Astrocyte (in vitro differentiated cells and primary cell): ENCODE measurements at regions not wholly inside any gene's neighbourhood (a gene's known extent, or its start where the extent isn't known, plus 50 kb on each side); places are given as distances from the start of the nearest gene placed in this dataset.

Source experiments
- DNase-seq: peaks from one replicate; pipeline ENCODE4 v3.0.0-alpha.2; 2010; ENCODE audit warnings: low read depth
- FAIRE-seq: peaks from 2 replicates; lab custom pipeline; 2011; peaks lifted over from hg19 to GRCh38; lab: Jason Lieb, UNC
- H2AFZ ChIP-seq: 2 replicates; pipeline ENCODE4 v1.6.0; 2012; ENCODE audit warnings: low read depth, low read length, inconsistent platforms
- H3K27ac ChIP-seq: 2 replicates; pipeline ENCODE4 v1.5.1; 2011; ENCODE audit warnings: low read depth, low read length, inconsistent platforms
- H3K27me3 ChIP-seq: 2 replicates; pipeline ENCODE4 v1.6.0; 2011; ENCODE audit warnings: low read length, inconsistent platforms; ENCODE audit not compliant: insufficient read depth
- H3K36me3 ChIP-seq: 2 replicates; pipeline ENCODE4 v1.5.1; 2011; ENCODE audit warnings: low read length, inconsistent platforms; ENCODE audit not compliant: insufficient read depth
- H3K4me1 ChIP-seq: 2 replicates; pipeline ENCODE4 v1.5.1; 2011; ENCODE audit warnings: low read length, inconsistent platforms; ENCODE audit not compliant: insufficient read depth
- H3K4me2 ChIP-seq: 2 replicates; pipeline ENCODE4 v1.6.0; 2012; ENCODE audit warnings: low read length, inconsistent platforms
- H3K4me3 ChIP-seq: 2 replicates; pipeline ENCODE4 v1.5.1; 2011; ENCODE audit warnings: low read depth, mild to moderate bottlenecking, low read length, inconsistent platforms; ENCODE audit not compliant: insufficient read depth
- H3K79me2 ChIP-seq: 2 replicates; pipeline ENCODE4 v1.6.0; 2012; ENCODE audit warnings: mild to moderate bottlenecking, low read length, inconsistent platforms; ENCODE audit not compliant: insufficient read depth
- H3K9ac ChIP-seq: 2 replicates; pipeline ENCODE4 v1.6.0; 2012; ENCODE audit warnings: mild to moderate bottlenecking, low read length, inconsistent platforms
- H3K9me3 ChIP-seq: 2 replicates; pipeline ENCODE4 v1.5.1; 2012; ENCODE audit warnings: low read depth, mild to moderate bottlenecking, low read length, inconsistent platforms; ENCODE audit not compliant: insufficient read depth
- H4K20me1 ChIP-seq: 2 replicates; pipeline ENCODE4 v1.6.0; 2012; ENCODE audit warnings: low read length, inconsistent platforms; ENCODE audit not compliant: insufficient read depth
- H3K27ac Mint-ChIP-seq: one replicate; pipeline ENCODE4 v1.8.0; 2021; ENCODE audit warnings: mild to moderate bottlenecking, mixed read lengths; ENCODE audit not compliant: unreplicated experiment
- H3K27me3 Mint-ChIP-seq: one replicate; pipeline ENCODE4 v1.8.0; 2021; ENCODE audit warnings: low read depth, mixed read lengths; ENCODE audit not compliant: unreplicated experiment
- H3K36me3 Mint-ChIP-seq: one replicate; pipeline ENCODE4 v1.8.0; 2021; ENCODE audit warnings: low read depth, mixed read lengths; ENCODE audit not compliant: unreplicated experiment
- H3K4me1 Mint-ChIP-seq: one replicate; pipeline ENCODE4 v1.8.0; 2021; ENCODE audit warnings: low read depth, mixed read lengths; ENCODE audit not compliant: unreplicated experiment
- H3K4me3 Mint-ChIP-seq: one replicate; pipeline ENCODE4 v1.8.0; 2021; ENCODE audit warnings: mild to moderate bottlenecking, moderate library complexity, mixed read lengths; ENCODE audit not compliant: unreplicated experiment
- H3K9me3 Mint-ChIP-seq: one replicate; pipeline ENCODE4 v1.8.0; 2021; ENCODE audit warnings: mild to moderate bottlenecking, mixed read lengths; ENCODE audit not compliant: unreplicated experiment
- CTCF ChIP-seq: IDR thresholded peaks from 2 replicates; pipeline ENCODE4 v1.5.1; 2011; ENCODE audit warnings: low read depth, mild to moderate bottlenecking, inconsistent platforms, low read length, moderate library complexity; ENCODE audit not compliant: insufficient read depth
- EZH2 ChIP-seq: IDR thresholded peaks from 2 replicates; pipeline ENCODE4 v1.6.1; 2012; ENCODE audit warnings: mild to moderate bottlenecking, low read length, inconsistent platforms; ENCODE audit not compliant: insufficient read depth

GRCh38 chr2:116582850-116583249 is 1231.6 kb upstream of the DDX18 start:
- FAIRE-seq (no peak), DNase-seq (no peak)
- H3K4me1 Mint-ChIP-seq = no peaks in the 10 kb centered on the region
- no peak overlapping the region for H3K4me2 ChIP-seq
- TF ChIP-seq EZH2 = no peak
- no peak for TF ChIP-seq CTCF
- H3K36me3 Mint-ChIP-seq = no peaks in the 10 kb centered on the region
- H3K4me1 ChIP-seq = no peaks in the 10 kb centered on the region
- no peaks in the 10 kb centered on the region for H3K9me3 ChIP-seq
- H3K4me3 Mint-ChIP-seq = no peak overlapping the region
- no peaks in the 10 kb centered on the region for H3K27me3 Mint-ChIP-seq
- H3K27ac Mint-ChIP-seq = no peak overlapping the region
- H3K27ac ChIP-seq = no peak overlapping the region
- H4K20me1 ChIP-seq = no peaks in the 10 kb centered on the region
- no peaks in the 10 kb centered on the region for H3K9me3 Mint-ChIP-seq
- no peak overlapping the region for H2AFZ ChIP-seq
- H3K79me2 ChIP-seq = no peaks in the 10 kb centered on the region
- H3K9ac ChIP-seq = no peak overlapping the region
- no peak overlapping the region for H3K4me3 ChIP-seq
- H3K36me3 ChIP-seq = no peaks in the 10 kb centered on the region
- no peaks in the 10 kb centered on the region for H3K27me3 ChIP-seq

- no peak overlapping the region for H3K9ac ChIP-seq
- H3K36me3 ChIP-seq = no peaks in the 10 kb centered on the region
- H3K27me3 ChIP-seq = no peaks in the 10 kb centered on the region
- no peak for DNase-seq
- H3K4me2 ChIP-seq = no peak overlapping the region
- H4K20me1 ChIP-seq = no peaks in the 10 kb centered on the region
- Mint-ChIP-seq H3K4me3 (no peak overlapping the region), H3K4me1 (no peaks in the 10 kb centered on the region), H3K9me3 (no peaks in the 10 kb centered on the region), H3K27ac (no peak overlapping the region), H3K36me3 (no peaks in the 10 kb centered on the region), H3K27me3 (no peaks in the 10 kb centered on the region)
- H3K4me3 ChIP-seq = no peak overlapping the region
- H3K9me3 ChIP-seq = no peaks in the 10 kb centered on the region
- TF ChIP-seq CTCF (no peak), EZH2 (no peak)
- H3K79me2 ChIP-seq = no peaks in the 10 kb centered on the region
- no peak overlapping the region for H2AFZ ChIP-seq
- no peaks in the 10 kb centered on the region for H3K4me1 ChIP-seq
- no peak overlapping the region for H3K27ac ChIP-seq
- FAIRE-seq = no peak
Observed at GRCh38 chr2:116585669-116586327, 1228.7 kb upstream of the DDX18 start.

- Histone ChIP-seq H2AFZ (no peak overlapping the region), H4K20me1 (no peaks in the 10 kb centered on the region), H3K27ac (no peak overlapping the region), H3K36me3 (no peaks in the 10 kb centered on the region), H3K27me3 (no peaks in the 10 kb centered on the region), H3K4me1 (no peaks in the 10 kb centered on the region), H3K4me2 (no peak overlapping the region), H3K4me3 (no peak overlapping the region), H3K9ac (no peak overlapping the region), H3K9me3 (no peaks in the 10 kb centered on the region), H3K79me2 (no peaks in the 10 kb centered on the region)
- H3K27me3 Mint-ChIP-seq = no peaks in the 10 kb centered on the region
- no peak for TF ChIP-seq CTCF
- no peak for TF ChIP-seq EZH2
- FAIRE-seq = no peak
- H3K27ac Mint-ChIP-seq = no peak overlapping the region
- no peaks in the 10 kb centered on the region for H3K4me1 Mint-ChIP-seq
- no peak overlapping the region for H3K4me3 Mint-ChIP-seq
- DNase-seq = no peak
- H3K36me3 Mint-ChIP-seq = no peaks in the 10 kb centered on the region
- H3K9me3 Mint-ChIP-seq = no peaks in the 10 kb centered on the region
Observed at GRCh38 chr2:116586328-116586689, 1228.2 kb upstream of the DDX18 start.
